Left lung (tissue), 4 donors: ENCODE measurements at regions not wholly inside any gene's neighbourhood (a gene's known extent, or its start where the extent isn't known, plus 50 kb on each side); places are given as distances from the start of the nearest gene placed in this dataset.

ENCODE experiments used
- ATAC-seq: fragments of 200-7000 bp; cut with Tn5 transposase; one replicate; pipeline ENCODE4 v1.9.1; 2020; ENCODE audit warnings: moderate library complexity
- DNase-seq, 4 donors: peaks; one replicate each; pipeline ENCODE4 v3.0.0-alpha.2; 2013 to 2020
- H3K27ac ChIP-seq, 2 donors: fragments of 200-600 bp; sonication (generic) in 1 of 2; one replicate each; pipeline versions ENCODE4 v1.5.0 to v1.8.0; 2020 to 2021
- H3K27me3 ChIP-seq, 2 donors: fragments of 200-600 bp; sonication (generic) in 1 of 2; one replicate each; pipeline versions ENCODE4 v1.5.0 to v1.8.0; 2020 to 2021
- H3K36me3 ChIP-seq, 2 donors: fragments of 200-600 bp; sonication (generic) in 1 of 2; one replicate each; pipeline versions ENCODE4 v1.5.0 to v1.8.0; 2020 to 2021
- H3K4me1 ChIP-seq, 2 donors: fragments of 200-600 bp; one replicate each; pipeline ENCODE4 v1.8.0; 2021
- H3K4me3 ChIP-seq, 2 donors: fragments of 200-600 bp; sonication (generic) in 1 of 2; one replicate each; pipeline versions ENCODE4 v1.5.0 to v1.8.0; 2020 to 2021; ENCODE audit warnings: mild to moderate bottlenecking in 1 of 2
- H3K9me3 ChIP-seq, 2 donors: fragments of 200-600 bp; sonication (generic) in 1 of 2; one replicate each; pipeline versions ENCODE4 v1.5.0 to v1.8.0; 2020 to 2021
- intact Hi-C, 2 donors: fragments of 100-400 bp; cut with DNase I; formaldehyde crosslinking; loops; one replicate each; pipeline versions ENCODE4 v1.11.2 to v1.14.2; 2022
- TF ChIP-seq, protein P1 (sequence below), 2 donors: fragments of 200-600 bp; sonication (generic) in 1 of 2; IDR thresholded peaks; one replicate each; pipeline versions ENCODE4 v1.5.0 to v1.8.0; 2021; ENCODE audit warnings: antibody characterized with exemption in 2 of 2
- donor health status: DM: no; HTN: yes; CAD: no.
- donor health status: DM: no; HTN: no; CAD: no.

- DNase-seq (no peak), ATAC-seq (no peak)
- Histone ChIP-seq H3K9me3 (no peaks in the 10 kb centered on the region), H3K4me1 (no peaks in the 10 kb centered on the region), H3K27ac (no peak overlapping the region), H3K27me3 (no peaks in the 10 kb centered on the region), H3K36me3 (no peaks in the 10 kb centered on the region), H3K4me3 (no peak overlapping the region)
- intact Hi-C loops, result no loop called here
- TF ChIP-seq, protein P1, sequence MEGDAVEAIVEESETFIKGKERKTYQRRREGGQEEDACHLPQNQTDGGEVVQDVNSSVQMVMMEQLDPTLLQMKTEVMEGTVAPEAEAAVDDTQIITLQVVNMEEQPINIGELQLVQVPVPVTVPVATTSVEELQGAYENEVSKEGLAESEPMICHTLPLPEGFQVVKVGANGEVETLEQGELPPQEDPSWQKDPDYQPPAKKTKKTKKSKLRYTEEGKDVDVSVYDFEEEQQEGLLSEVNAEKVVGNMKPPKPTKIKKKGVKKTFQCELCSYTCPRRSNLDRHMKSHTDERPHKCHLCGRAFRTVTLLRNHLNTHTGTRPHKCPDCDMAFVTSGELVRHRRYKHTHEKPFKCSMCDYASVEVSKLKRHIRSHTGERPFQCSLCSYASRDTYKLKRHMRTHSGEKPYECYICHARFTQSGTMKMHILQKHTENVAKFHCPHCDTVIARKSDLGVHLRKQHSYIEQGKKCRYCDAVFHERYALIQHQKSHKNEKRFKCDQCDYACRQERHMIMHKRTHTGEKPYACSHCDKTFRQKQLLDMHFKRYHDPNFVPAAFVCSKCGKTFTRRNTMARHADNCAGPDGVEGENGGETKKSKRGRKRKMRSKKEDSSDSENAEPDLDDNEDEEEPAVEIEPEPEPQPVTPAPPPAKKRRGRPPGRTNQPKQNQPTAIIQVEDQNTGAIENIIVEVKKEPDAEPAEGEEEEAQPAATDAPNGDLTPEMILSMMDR (IDR thresholded peaks at IDR 0.05), result no peak
These were observed 695.1 kb downstream of the ZEB2 start for GRCh38 chr2:143824791-143825190.

- TF ChIP-seq, protein P1 (IDR thresholded peaks at IDR 0.05), result no peak
- DNase-seq, result peak in 1 of 4 donors; percentile 12
- Histone ChIP-seq H3K9me3 (no peaks in the 10 kb centered on the region), H3K4me3 (no peak overlapping the region), H3K27ac (no peak overlapping the region), H3K36me3 (no peaks in the 10 kb centered on the region), H3K4me1 (no peaks in the 10 kb centered on the region), H3K27me3 (no peaks in the 10 kb centered on the region)
- intact Hi-C loops, result no loop called here
- no peak for ATAC-seq
These were observed 694.7 kb downstream of the ARHGAP15 start for GRCh38 chr2:143823876-143824275.

GRCh38 chr2:143823296-143823695, 694.1 kb downstream of the ARHGAP15 start:
- H3K4me3 ChIP-seq, result no peak overlapping the region
- H3K27ac ChIP-seq, result no peak overlapping the region
- no peaks in the 10 kb centered on the region for H3K27me3 ChIP-seq
- H3K9me3 ChIP-seq, result no peaks in the 10 kb centered on the region
- intact Hi-C loops, result no loop called here
- ATAC-seq, result no peak
- H3K36me3 ChIP-seq, result no peaks in the 10 kb centered on the region
- H3K4me1 ChIP-seq, result no peaks in the 10 kb centered on the region
- no peak for DNase-seq
- TF ChIP-seq, protein P1 (IDR thresholded peaks at IDR 0.05), result no peak

DNA sequence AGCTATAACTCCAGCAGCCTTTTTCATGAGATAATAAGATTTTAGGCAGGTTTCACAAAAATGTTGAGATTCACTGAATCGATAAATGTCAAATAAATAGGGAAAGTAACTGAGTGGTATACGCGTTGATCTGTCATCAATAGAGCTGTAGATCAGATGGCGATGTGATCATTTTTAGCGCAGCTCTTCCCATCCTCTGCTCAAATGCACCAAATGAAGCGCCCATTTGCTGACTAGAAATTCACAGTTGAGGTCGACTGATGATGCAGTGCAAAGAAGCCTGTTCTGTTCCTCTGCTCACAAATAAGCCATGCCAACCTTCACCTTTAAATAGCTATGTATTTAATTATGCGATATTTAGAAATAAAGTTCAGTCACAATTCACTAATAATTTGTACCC, 693.5 kb downstream of the ARHGAP15 start:
- H3K36me3 ChIP-seq, result no peaks in the 10 kb centered on the region
- intact Hi-C loops, result no loop called here
- DNase-seq (no peak), ATAC-seq (no peak)
- no peaks in the 10 kb centered on the region for H3K4me1 ChIP-seq
- H3K27me3 ChIP-seq, result no peaks in the 10 kb centered on the region
- TF ChIP-seq, protein P1 (IDR thresholded peaks at IDR 0.05), result no peak
- H3K9me3 ChIP-seq, result no peaks in the 10 kb centered on the region
- H3K27ac ChIP-seq, result no peak overlapping the region
- no peak overlapping the region for H3K4me3 ChIP-seq

GRCh38 chr2:143819764-143820163, 690.5 kb downstream of the ARHGAP15 start:
- Histone ChIP-seq H3K36me3 (no peaks in the 10 kb centered on the region), H3K27me3 (no peaks in the 10 kb centered on the region), H3K9me3 (no peaks in the 10 kb centered on the region), H3K4me1 (no peaks in the 10 kb centered on the region), H3K4me3 (no peak overlapping the region), H3K27ac (no peak overlapping the region)
- TF ChIP-seq, protein P1 (IDR thresholded peaks at IDR 0.05), result no peak
- no peak for DNase-seq
- intact Hi-C loops, result no loop called here
- ATAC-seq, result no peak
